Ovary (tissue), 7 donors: ENCODE measurements at regions not wholly inside any gene's neighbourhood (a gene's known extent, or its start where the extent isn't known, plus 50 kb on each side); places are given as distances from the start of the nearest gene placed in this dataset.

Source experiments
- DNase-seq, 5 donors: peaks; one replicate each; pipeline ENCODE4 v3.0.0-alpha.2; 2019 to 2020
- H3K27ac ChIP-seq, 2 donors: fragments of 200-600 bp; one replicate each; pipeline versions ENCODE4 v1.5.1 to v1.8.0; 2019 to 2022
- H3K27me3 ChIP-seq: fragments of 200-600 bp; one replicate; pipeline ENCODE4 v1.8.0; 2022
- H3K36me3 ChIP-seq: fragments of 200-600 bp; sonication (generic); one replicate; pipeline ENCODE4 v1.5.1; 2019
- H3K4me1 ChIP-seq: one replicate; pipeline ENCODE4 v1.8.1; 2013; ENCODE audit warnings: mild to moderate bottlenecking, moderate library complexity; ENCODE audit not compliant: insufficient read depth
- H3K4me3 ChIP-seq: fragments of 200-600 bp; sonication (generic); one replicate; pipeline ENCODE4 v1.5.1; 2017
- H3K9me3 ChIP-seq, 2 donors: fragments of 200-600 bp in 1 of 2; sonication (generic) in 1 of 2; one replicate each; pipeline versions ENCODE4 v1.5.1 to v1.8.1; 2013 to 2019; ENCODE audit warnings: mild to moderate bottlenecking in 1 of 2, moderate library complexity in 1 of 2
- EP300 ChIP-seq: sonication (generic); formaldehyde crosslinking; IDR thresholded peaks from one replicate; pipeline ENCODE4 v1.6.1; 2017; ENCODE audit warnings: antibody characterized with exemption
- POLR2A ChIP-seq: fragments of 450-650 bp; IDR thresholded peaks from one replicate; pipeline ENCODE4 v1.6.1; 2017; ENCODE audit warnings: antibody characterized with exemption, mild to moderate bottlenecking, moderate library complexity
- WGBS, 3 donors: extraction: QIAGEN DNeasy Blood & Tissue Kit in 1 of 3; methylation state at CpG; one replicate each; pipeline versions ENCODE4 v1.1.5 to v1.1.7; 2013 to 2017; 5-methylcytosine and 5-hydroxymethylcytosine counted together
- intact Hi-C, 4 donors: fragments of 100-400 bp; cut with DNase I; formaldehyde crosslinking; loops; one replicate each; pipeline versions ENCODE4 v1.11.0 to v1.15.1; 2022 to 2023
- TF ChIP-seq, protein P1 (sequence below), 3 donors: fragments of 450-650 bp in 2 of 3; fragments of 200-600 bp in 1 of 3; IDR thresholded peaks; one replicate each; pipeline versions ENCODE4 v1.5.1 to v1.8.0; 2016 to 2022; ENCODE audit warnings: antibody characterized with exemption in 3 of 3, mild to moderate bottlenecking in 1 of 3
- donor health status: DM: no; HTN: no; CAD: no; lungs with moderate emphysema.
- donor health status: DM: no; HTN: no; CAD: no.
- donor health status: Bipolar disorder and iron deficiency.
- donor health status: DM: no; HTN: no; CAD: no.
- donor health status: DM: yes; HTN: yes; CAD: no.

DNA sequence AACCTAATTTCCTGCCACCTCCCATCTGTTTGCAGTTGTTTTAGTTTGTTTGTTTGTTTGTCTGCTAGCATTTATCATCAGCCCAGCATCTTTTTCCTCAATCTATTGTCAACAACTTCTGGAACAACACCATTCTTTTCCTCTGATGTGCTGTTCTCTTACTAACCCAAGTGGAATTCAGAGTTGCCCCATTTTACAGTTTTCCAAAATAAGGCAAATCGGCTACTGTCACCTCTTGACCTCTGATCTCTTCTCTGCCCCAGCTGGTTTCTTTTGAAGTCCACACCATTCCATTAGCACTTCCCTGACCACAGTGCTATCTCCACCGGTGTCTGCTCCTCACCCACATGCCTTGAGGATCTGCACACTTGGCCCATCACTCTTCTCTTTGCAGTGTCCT is 102.4 kb downstream of the EFNB2 start:
- no peak for DNase-seq
- H3K27me3 ChIP-seq = no peaks in the 10 kb centered on the region
- no peaks in the 10 kb centered on the region for H3K4me1 ChIP-seq
- H3K4me3 ChIP-seq = no peak overlapping the region
- intact Hi-C loops = no loop called here
- TF ChIP-seq POLR2A (no peak), EP300 (no peak)
- TF ChIP-seq, protein P1, sequence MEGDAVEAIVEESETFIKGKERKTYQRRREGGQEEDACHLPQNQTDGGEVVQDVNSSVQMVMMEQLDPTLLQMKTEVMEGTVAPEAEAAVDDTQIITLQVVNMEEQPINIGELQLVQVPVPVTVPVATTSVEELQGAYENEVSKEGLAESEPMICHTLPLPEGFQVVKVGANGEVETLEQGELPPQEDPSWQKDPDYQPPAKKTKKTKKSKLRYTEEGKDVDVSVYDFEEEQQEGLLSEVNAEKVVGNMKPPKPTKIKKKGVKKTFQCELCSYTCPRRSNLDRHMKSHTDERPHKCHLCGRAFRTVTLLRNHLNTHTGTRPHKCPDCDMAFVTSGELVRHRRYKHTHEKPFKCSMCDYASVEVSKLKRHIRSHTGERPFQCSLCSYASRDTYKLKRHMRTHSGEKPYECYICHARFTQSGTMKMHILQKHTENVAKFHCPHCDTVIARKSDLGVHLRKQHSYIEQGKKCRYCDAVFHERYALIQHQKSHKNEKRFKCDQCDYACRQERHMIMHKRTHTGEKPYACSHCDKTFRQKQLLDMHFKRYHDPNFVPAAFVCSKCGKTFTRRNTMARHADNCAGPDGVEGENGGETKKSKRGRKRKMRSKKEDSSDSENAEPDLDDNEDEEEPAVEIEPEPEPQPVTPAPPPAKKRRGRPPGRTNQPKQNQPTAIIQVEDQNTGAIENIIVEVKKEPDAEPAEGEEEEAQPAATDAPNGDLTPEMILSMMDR (IDR thresholded peaks at IDR 0.05) = no peak
- H3K9me3 ChIP-seq = no peaks in the 10 kb centered on the region
- H3K36me3 ChIP-seq = no peaks in the 10 kb centered on the region
- no peak overlapping the region for H3K27ac ChIP-seq
- 33 to 40% (median 39%) methylated on average over 2 of the region's 2 CpGs for WGBS, 3 donors

DNA sequence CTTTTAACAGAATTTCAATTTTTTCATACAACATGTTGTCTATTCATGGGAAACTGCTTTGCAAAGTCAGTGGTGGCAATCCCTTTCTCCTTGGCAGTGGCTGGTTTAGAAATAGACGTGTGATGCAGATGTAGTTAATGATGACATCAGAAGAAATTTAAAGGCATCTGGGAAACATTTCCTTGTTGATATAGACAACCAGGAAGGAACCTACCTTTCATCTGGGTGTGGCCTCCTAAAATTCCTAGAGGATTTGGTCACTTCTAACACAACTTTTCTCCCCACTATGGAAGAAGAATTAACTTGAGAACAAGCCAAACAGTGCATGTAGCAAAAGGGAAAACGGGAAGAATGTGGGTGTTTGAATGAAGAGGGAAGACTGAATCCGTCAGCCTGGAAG is 102.8 kb downstream of the EFNB2 start:
- no peaks in the 10 kb centered on the region for H3K9me3 ChIP-seq
- no peak overlapping the region for H3K27ac ChIP-seq
- DNase-seq = no peak
- H3K4me1 ChIP-seq = no peaks in the 10 kb centered on the region
- WGBS, 3 donors = 73 to 82% (median 81%) methylated on average over 3 of the region's 3 CpGs
- intact Hi-C loops = no loop called here
- no peak overlapping the region for H3K4me3 ChIP-seq
- no peaks in the 10 kb centered on the region for H3K27me3 ChIP-seq
- no peaks in the 10 kb centered on the region for H3K36me3 ChIP-seq
- TF ChIP-seq EP300 (no peak), POLR2A (no peak)
- TF ChIP-seq, protein P1 (IDR thresholded peaks at IDR 0.05) = no peak

DNA sequence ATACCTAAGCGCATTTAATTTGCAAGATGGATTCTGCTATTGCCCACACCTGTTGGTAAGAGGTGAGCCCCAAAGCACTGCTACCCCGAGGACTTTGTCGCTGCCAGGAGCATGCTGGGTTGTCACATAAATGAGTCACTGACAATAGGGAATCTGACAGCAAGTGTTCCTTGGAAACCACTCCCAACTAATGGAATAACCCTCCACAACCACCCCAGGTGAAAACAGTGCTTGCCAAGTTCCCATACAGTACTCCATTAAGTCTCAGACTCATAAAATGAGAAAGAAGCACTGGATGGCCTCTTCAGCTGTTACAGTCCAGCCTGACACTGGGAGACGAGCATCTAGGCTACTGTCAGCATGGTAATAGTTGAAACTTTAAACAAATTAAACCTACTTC is 108.6 kb downstream of the EFNB2 start:
- 85 to 91% (median 86%) methylated on average over 4 of the region's 4 CpGs for WGBS, 3 donors
- TF ChIP-seq EP300 (no peak), POLR2A (no peak)
- TF ChIP-seq, protein P1 (IDR thresholded peaks at IDR 0.05) = no peak
- intact Hi-C loops = no loop called here

DNA sequence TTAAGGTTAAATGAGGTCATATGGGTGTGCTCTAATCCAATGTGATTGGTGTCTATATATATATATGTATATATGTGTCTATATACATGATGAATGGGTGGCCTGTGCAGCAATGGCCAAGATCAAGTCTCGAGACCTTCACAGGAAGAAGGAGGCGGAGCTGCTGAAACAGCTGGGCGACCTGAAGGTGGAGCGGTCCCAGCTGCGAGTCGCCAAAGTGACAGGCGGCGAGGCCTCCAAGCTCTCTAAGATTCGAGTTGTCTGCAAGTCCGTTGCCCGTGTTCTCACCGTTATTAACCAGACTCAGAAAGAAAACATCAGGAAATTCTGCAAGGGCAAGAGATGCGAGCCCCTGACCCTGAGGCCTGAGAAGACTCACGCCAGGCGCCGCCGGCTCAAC is 109.8 kb downstream of the EFNB2 start:
- Histone ChIP-seq H3K9me3 (no peaks in the 10 kb centered on the region), H3K36me3 (no peaks in the 10 kb centered on the region), H3K4me1 (no peaks in the 10 kb centered on the region), H3K27ac (no peak overlapping the region), H3K4me3 (no peak overlapping the region), H3K27me3 (no peaks in the 10 kb centered on the region)
- TF ChIP-seq, protein P1 (IDR thresholded peaks at IDR 0.05) = no peak
- no peak for TF ChIP-seq EP300
- TF ChIP-seq POLR2A = no peak
- 87 to 88% (median 87%) methylated on average over 17 of the region's 17 CpGs for WGBS, 3 donors
- DNase-seq = no peak
- intact Hi-C loops = no loop called here

More for the DNA sequence above, 108.6 kb downstream of the EFNB2 start:
- no peaks in the 10 kb centered on the region for H3K27me3 ChIP-seq
- no peaks in the 10 kb centered on the region for H3K36me3 ChIP-seq
- DNase-seq = no peak
- H3K9me3 ChIP-seq = no peaks in the 10 kb centered on the region
- H3K4me3 ChIP-seq = no peak overlapping the region
- no peaks in the 10 kb centered on the region for H3K4me1 ChIP-seq
- H3K27ac ChIP-seq = no peak overlapping the region

DNA sequence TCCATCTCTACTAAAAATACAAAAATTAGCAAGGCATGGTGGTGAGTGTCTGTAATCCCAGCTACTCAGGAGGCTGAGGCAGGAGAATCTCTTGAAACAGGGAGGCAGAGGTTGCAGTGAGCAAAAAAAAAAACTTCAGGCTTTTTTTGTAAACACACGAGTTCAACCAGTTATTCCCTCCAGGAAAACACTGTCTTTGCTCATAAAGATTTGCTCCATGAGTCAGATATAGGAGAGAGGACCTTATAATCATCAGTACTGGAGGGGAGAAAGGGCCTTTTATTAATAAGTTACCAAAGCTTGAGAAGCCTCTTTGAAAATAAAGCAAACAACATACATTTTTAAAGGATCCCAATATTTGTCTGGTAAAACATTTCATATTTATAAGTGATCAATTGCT is 110.7 kb downstream of the EFNB2 start:
- H3K27ac ChIP-seq = no peak overlapping the region
- no peak overlapping the region for H3K4me3 ChIP-seq
- no peaks in the 10 kb centered on the region for H3K4me1 ChIP-seq
- DNase-seq = no peak
- WGBS, 3 donors = 51 to 65% (median 53%) methylated on average over 1 of the region's 1 CpG
- intact Hi-C loops = no loop called here
- H3K9me3 ChIP-seq = no peaks in the 10 kb centered on the region
- H3K27me3 ChIP-seq = no peaks in the 10 kb centered on the region
- H3K36me3 ChIP-seq = no peaks in the 10 kb centered on the region
- TF ChIP-seq, protein P1 (IDR thresholded peaks at IDR 0.05) = no peak
- TF ChIP-seq POLR2A (no peak), EP300 (no peak)
